MG63 (cell line): ENCODE measurements at regions not wholly inside any gene's neighbourhood (a gene's known extent, or its start where the extent isn't known, plus 50 kb on each side); places are given as distances from the start of the nearest gene placed in this dataset.

ENCODE experiments used
- DNase-seq: peaks from one replicate; pipeline ENCODE4 v3.0.0-alpha.2; 2020
- H3K27me3 ChIP-seq: fragments of 250-450 bp; sonication (Bioruptor Pico); 2 replicates; pipeline ENCODE4 v1.5.1; 2020; ENCODE audit warnings: mild to moderate bottlenecking, moderate library complexity
- H3K36me3 ChIP-seq: fragments of 250-450 bp; sonication (Bioruptor Pico); 2 replicates; pipeline ENCODE4 v1.5.1; 2020; ENCODE audit warnings: mild to moderate bottlenecking, moderate library complexity
- H3K4me3 ChIP-seq: fragments of 250-450 bp; sonication (Bioruptor Pico); 2 replicates; pipeline ENCODE4 v1.5.1; 2020; ENCODE audit warnings: mild to moderate bottlenecking, moderate library complexity
- H3K9me3 ChIP-seq: fragments of 250-450 bp; sonication (Bioruptor Pico); 2 replicates; pipeline ENCODE4 v1.5.1; 2020; ENCODE audit warnings: mild to moderate bottlenecking, moderate library complexity

DNA sequence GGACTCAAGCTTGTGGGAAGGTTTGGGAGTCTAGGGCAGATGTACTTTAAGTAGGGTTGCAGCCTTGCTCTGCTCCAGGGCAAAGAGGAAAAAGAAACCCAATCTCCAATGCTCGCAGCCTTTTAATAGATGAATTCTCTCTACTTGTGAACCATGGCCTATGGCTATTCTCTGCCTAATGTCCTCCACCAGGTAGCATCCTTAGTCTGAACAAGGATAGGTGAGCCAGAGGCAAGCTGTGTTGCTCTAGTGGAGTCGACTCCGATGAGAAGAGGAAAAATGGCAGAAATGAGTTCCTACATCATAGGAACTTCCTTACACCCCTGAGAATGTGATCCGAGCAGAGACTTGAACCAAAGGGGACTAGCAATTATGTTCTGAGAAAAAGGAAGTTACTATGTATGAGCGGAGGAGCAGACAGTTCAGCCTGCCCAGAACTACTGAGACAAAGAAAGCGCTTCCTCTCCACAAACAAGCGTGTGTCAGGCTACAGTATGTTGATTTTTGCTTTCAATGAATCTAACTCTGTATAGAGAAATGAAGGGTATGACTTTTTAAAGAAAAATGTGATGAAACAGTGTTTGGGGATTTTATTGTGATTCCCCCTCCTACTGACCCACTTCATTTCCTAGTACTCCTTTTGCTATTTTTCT, 153.6 kb upstream of the ARID2 start:
- Histone ChIP-seq H3K4me3 (no peak overlapping the region), H3K9me3 (no peaks in the 10 kb centered on the region), H3K27me3 (no peaks in the 10 kb centered on the region), H3K36me3 (no peaks in the 10 kb centered on the region)
- DNase-seq, result no peak

- H3K36me3 ChIP-seq, result no peaks in the 10 kb centered on the region
- DNase-seq, result no peak
- no peaks in the 10 kb centered on the region for H3K27me3 ChIP-seq
- H3K4me3 ChIP-seq, result no peak overlapping the region
- no peaks in the 10 kb centered on the region for H3K9me3 ChIP-seq
Observed at GRCh38 chr12:45577844-45578399, 151.6 kb upstream of the ARID2 start.

DNA sequence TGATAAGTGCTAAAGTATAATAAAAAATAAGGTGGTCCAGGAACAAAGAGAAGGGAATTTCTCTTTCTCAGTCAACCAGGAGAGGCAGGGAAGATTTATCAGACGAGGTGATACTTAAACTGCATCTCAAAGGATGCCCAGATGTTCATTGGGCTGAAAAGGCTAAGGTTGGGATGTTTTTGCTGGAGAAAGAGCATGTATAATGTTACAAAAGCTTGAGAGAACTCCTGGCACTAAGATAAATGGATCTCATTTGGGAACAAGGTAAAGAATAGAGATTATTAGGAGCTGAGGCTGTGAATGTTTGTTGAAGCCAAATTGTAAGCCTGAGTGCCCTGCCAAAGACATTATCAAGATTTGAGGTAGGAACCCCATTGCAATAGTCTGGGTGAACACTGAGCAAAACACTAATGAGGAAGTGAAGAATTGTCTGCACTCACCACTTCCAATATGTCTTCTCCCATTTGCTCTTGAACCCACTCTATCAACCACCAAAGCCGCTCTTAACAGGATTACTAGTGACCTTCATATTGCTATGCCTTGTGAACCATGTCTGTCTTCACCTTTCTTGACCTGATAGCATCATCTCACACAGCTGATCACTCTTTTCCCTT, 149.0 kb upstream of the ARID2 start:
- no peaks in the 10 kb centered on the region for H3K9me3 ChIP-seq
- no peaks in the 10 kb centered on the region for H3K36me3 ChIP-seq
- no peak overlapping the region for H3K4me3 ChIP-seq
- DNase-seq, result no peak
- H3K27me3 ChIP-seq, result no peaks in the 10 kb centered on the region

DNA sequence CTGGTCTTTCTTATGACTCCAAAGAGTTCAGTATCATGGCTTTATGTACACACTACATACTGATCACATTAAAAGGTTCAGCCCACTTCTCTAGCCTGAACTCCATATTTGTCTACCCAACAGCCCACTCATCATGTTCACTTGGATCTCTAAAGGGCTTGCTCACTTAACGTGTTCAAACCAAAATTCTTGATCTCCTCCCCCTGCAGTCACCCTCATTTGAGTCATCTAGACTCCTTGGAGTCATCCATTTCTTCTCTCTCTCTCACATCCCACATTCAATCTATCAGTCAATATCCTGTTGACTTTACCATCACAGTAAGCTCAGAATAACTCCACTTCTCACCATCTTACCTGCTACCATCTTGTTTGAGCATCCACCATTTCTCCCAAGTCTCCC, 148.4 kb upstream of the ARID2 start:
- no peaks in the 10 kb centered on the region for H3K9me3 ChIP-seq
- H3K27me3 ChIP-seq, result no peaks in the 10 kb centered on the region
- H3K36me3 ChIP-seq, result no peaks in the 10 kb centered on the region
- no peak overlapping the region for H3K4me3 ChIP-seq
- no peak for DNase-seq

GRCh38 chr12:45582536-45582935, 147.0 kb upstream of the ARID2 start:
- Histone ChIP-seq H3K27me3 (no peaks in the 10 kb centered on the region), H3K4me3 (no peak overlapping the region), H3K9me3 (no peaks in the 10 kb centered on the region), H3K36me3 (no peaks in the 10 kb centered on the region)
- no peak for DNase-seq

- no peaks in the 10 kb centered on the region for H3K36me3 ChIP-seq
- H3K9me3 ChIP-seq, result no peaks in the 10 kb centered on the region
- no peaks in the 10 kb centered on the region for H3K27me3 ChIP-seq
- no peak overlapping the region for H3K4me3 ChIP-seq
- no peak for DNase-seq
Observed at GRCh38 chr12:45582986-45583659, 146.4 kb upstream of the ARID2 start.

DNA sequence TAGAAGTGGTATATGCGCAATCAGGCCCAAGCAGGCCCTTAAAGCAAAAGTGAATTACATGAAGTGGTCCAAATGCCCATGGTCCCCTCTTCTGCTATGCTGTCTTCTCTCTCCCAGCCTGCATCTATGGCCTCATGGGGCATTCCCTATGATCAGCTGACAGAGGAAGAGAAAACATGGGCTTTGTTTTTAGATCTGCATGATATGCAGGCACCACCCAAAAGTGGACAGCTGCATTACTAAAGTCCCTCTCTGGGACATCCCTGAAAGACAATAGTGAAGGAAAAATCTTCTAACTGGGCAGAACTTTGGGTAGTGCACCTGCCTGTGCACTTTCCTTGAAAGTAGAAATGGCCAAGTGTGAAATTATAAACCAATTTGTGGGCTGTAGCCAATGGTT, 145.2 kb upstream of the ARID2 start:
- Histone ChIP-seq H3K4me3 (no peak overlapping the region), H3K9me3 (no peaks in the 10 kb centered on the region), H3K27me3 (no peaks in the 10 kb centered on the region), H3K36me3 (no peaks in the 10 kb centered on the region)
- no peak for DNase-seq

GRCh38 chr12:45585522-45586230, 143.8 kb upstream of the ARID2 start:
- H3K36me3 ChIP-seq, result no peaks in the 10 kb centered on the region
- DNase-seq, result no peak
- H3K9me3 ChIP-seq, result no peaks in the 10 kb centered on the region
- H3K4me3 ChIP-seq, result no peak overlapping the region
- H3K27me3 ChIP-seq, result no peaks in the 10 kb centered on the region

- Histone ChIP-seq H3K9me3 (no peaks in the 10 kb centered on the region), H3K4me3 (no peak overlapping the region), H3K27me3 (no peaks in the 10 kb centered on the region), H3K36me3 (no peaks in the 10 kb centered on the region)
- no peak for DNase-seq
Observed at GRCh38 chr12:45586486-45586885, 143.0 kb upstream of the ARID2 start.

- no peaks in the 10 kb centered on the region for H3K9me3 ChIP-seq
- no peaks in the 10 kb centered on the region for H3K27me3 ChIP-seq
- H3K36me3 ChIP-seq, result no peaks in the 10 kb centered on the region
- no peak overlapping the region for H3K4me3 ChIP-seq
- no peak for DNase-seq
Observed at GRCh38 chr12:45587012-45587411, 142.5 kb upstream of the ARID2 start.

GRCh38 chr12:45587877-45588533, 141.5 kb upstream of the ARID2 start:
- Histone ChIP-seq H3K4me3 (no peak overlapping the region), H3K27me3 (no peaks in the 10 kb centered on the region), H3K36me3 (no peaks in the 10 kb centered on the region), H3K9me3 (no peaks in the 10 kb centered on the region)
- DNase-seq, result peak; percentile 14

DNA sequence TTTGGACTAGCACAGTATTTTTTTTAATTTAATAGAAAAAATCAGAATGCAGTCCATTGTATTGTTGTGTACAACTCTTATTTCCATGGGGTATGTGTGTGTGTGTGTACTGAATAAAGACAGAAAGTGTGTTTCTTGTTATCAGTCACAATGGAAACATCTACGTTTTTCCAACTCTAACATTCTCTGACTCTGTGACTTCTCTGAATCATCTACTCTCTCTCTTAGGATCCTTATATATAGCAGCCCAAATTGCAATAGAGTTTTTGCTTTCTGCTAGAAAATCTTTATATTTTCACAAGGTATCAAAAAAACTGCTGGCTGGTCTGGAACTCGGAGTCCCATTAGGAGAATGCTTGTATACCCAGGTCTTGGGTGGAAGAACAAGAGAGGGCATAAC, 138.9 kb upstream of the ARID2 start:
- no peaks in the 10 kb centered on the region for H3K9me3 ChIP-seq
- H3K27me3 ChIP-seq, result no peaks in the 10 kb centered on the region
- no peak overlapping the region for H3K4me3 ChIP-seq
- DNase-seq, result no peak
- no peaks in the 10 kb centered on the region for H3K36me3 ChIP-seq

GRCh38 chr12:45591635-45592034, 137.9 kb upstream of the ARID2 start:
- no peak for DNase-seq
- Histone ChIP-seq H3K27me3 (no peaks in the 10 kb centered on the region), H3K36me3 (no peaks in the 10 kb centered on the region), H3K4me3 (no peak overlapping the region), H3K9me3 (no peaks in the 10 kb centered on the region)

DNA sequence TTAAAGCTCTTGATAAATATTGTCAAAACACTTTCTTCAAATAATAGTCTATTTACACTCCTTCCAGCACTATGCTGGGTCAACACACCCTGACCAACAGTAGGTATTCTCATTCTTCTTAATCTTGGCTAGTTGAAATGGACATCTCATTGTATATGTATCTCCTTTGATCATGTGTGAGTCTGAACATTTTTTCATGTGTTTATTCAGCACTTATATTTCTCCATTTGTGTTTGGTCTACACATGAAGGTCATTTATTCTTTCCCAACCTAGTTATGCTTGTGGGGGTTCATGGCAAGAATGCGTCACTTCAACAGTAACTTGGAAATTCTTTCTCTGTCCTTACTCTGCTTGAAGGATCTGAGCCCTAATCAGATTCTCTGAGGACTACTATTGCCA, 133.1 kb upstream of the ARID2 start:
- no peak for DNase-seq
- Histone ChIP-seq H3K36me3 (no peaks in the 10 kb centered on the region), H3K4me3 (no peak overlapping the region), H3K27me3 (no peaks in the 10 kb centered on the region), H3K9me3 (no peaks in the 10 kb centered on the region)

DNA sequence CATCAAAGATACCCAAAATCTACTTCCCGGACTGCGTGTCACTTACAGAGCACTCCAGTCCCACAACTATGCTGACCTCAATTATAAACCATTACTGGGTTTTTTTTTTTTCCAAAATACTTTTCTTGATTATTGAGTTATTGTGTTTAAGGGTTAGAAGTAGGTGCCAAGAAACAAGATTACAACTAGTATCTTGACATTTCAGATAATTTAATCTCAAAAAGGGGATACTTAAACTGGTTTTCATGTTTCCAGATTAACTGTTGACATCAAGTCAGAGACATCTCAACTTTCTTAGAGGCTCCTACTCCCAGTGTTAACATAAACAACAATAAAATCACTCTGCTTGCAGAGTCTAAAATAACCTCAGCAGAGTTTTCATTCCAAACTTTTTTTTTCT, 131.2 kb upstream of the ARID2 start:
- no peak for DNase-seq
- no peaks in the 10 kb centered on the region for H3K27me3 ChIP-seq
- no peaks in the 10 kb centered on the region for H3K9me3 ChIP-seq
- no peaks in the 10 kb centered on the region for H3K36me3 ChIP-seq
- no peak overlapping the region for H3K4me3 ChIP-seq

GRCh38 chr12:45598761-45599160, 130.7 kb upstream of the ARID2 start:
- no peaks in the 10 kb centered on the region for H3K36me3 ChIP-seq
- H3K4me3 ChIP-seq, result no peak overlapping the region
- no peak for DNase-seq
- no peaks in the 10 kb centered on the region for H3K9me3 ChIP-seq
- no peaks in the 10 kb centered on the region for H3K27me3 ChIP-seq

DNA sequence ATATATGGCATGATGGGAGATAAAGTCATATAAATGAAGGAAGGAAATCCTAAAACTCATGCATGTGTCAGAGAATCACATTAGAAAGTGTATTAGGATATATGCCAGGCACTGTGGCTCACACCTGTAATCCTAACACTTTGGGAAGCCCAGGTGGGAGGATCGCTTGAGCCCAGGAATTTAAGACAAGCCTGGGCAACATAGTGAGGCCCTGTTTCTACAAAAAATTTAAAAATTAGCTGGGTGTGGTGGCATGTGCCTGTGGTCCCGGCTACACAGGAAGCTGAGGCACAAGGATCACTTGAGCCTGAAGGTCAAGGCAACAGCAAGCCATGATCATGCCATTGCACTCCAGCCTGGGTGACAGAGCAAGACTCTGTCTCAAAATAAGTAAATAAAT, 130.3 kb upstream of the ARID2 start:
- DNase-seq, result no peak
- no peaks in the 10 kb centered on the region for H3K27me3 ChIP-seq
- no peak overlapping the region for H3K4me3 ChIP-seq
- H3K9me3 ChIP-seq, result no peaks in the 10 kb centered on the region
- H3K36me3 ChIP-seq, result no peaks in the 10 kb centered on the region
